ENCODE measurements at regions not wholly inside any gene's neighbourhood (a gene's known extent, or its start where the extent isn't known, plus 50 kb on each side); places are given as distances from the start of the nearest gene placed in this dataset.
"Not testable (repeated sequence)": the region's sequence is repeated elsewhere in the genome, so short reads cannot be mapped to it uniquely, and the experiment has no call there.

- no peak for DNase-seq
These were observed 51.8 kb upstream of the AGR3 start for GRCh38 chr7:16933296-16934279.

- peak; percentile 62 for DNase-seq
These were observed 53.0 kb upstream of the AGR3 start for GRCh38 chr7:16934722-16935340.

GRCh38 chr7:16935341-16935735 is 53.6 kb upstream of the AGR3 start:
- DNase-seq: no peak

GRCh38 chr7:16936626-16937422 is 55.0 kb upstream of the AGR3 start:
- DNase-seq: no peak

- DNase-seq: no peak
These were observed 57.4 kb upstream of the AGR3 start for GRCh38 chr7:16939161-16939560.

- DNase-seq: no peak
These were observed 59.0 kb upstream of the AGR3 start for GRCh38 chr7:16940776-16941175.

- no peak for DNase-seq
These were observed 61.2 kb upstream of the AGR3 start for GRCh38 chr7:16942929-16943509.

GRCh38 chr7:16944936-16945335 is 63.2 kb upstream of the AGR3 start:
- DNase-seq: no peak

GRCh38 chr7:16945372-16945771 is 63.6 kb upstream of the AGR3 start:
- no peak for DNase-seq

GRCh38 chr7:16948110-16948509 is 66.3 kb upstream of the AGR3 start:
- DNase-seq: not testable (repeated sequence)

GRCh38 chr7:16951483-16952080 is 69.8 kb upstream of the AGR3 start:
- DNase-seq: no peak

GRCh38 chr7:16954321-16954720 is 72.5 kb upstream of the AGR3 start:
- no peak for DNase-seq

- DNase-seq: no peak
These were observed 76.9 kb upstream of the AGR3 start for GRCh38 chr7:16958724-16959123.

GRCh38 chr7:16960337-16960965 is 78.7 kb upstream of the AGR3 start:
- peak; percentile 73 for DNase-seq

GRCh38 chr7:16961641-16962040 is 79.9 kb upstream of the AGR3 start:
- no peak for DNase-seq

- no peak for DNase-seq
These were observed 81.3 kb upstream of the AGR3 start for GRCh38 chr7:16963044-16963443.

- not testable (repeated sequence) for DNase-seq
These were observed 83.9 kb upstream of the AGR3 start for GRCh38 chr7:16965697-16966096.

GRCh38 chr7:16967300-16967811 is 85.6 kb upstream of the AGR3 start:
- DNase-seq: peak; percentile 63

- DNase-seq: no peak
These were observed 89.1 kb upstream of the AGR3 start for GRCh38 chr7:16970732-16971482.

- no peak for DNase-seq
These were observed 93.9 kb upstream of the AGR3 start for GRCh38 chr7:16975712-16976111.

All from NCI-H226 (cell line).